Stimulated activated naive B cell treated with anti-CD40 and anti-IgM and Interleukin-4, amounts not matched to agents 10 μg/mL and 1 μg/mL and 100 μg/mL, for 72 hours (primary cell): ENCODE measurements at regions not wholly inside any gene's neighbourhood (a gene's known extent, or its start where the extent isn't known, plus 50 kb on each side); places are given as distances from the start of the nearest gene placed in this dataset.
A peak's percentile ranks its signal among the peaks of the same experiment; 100 is the strongest.

Source experiments
- ATAC-seq, 2 donors: fragments of 150-1000 bp; cut with Tn5 transposase; replicated peaks; 2 replicates each; pipeline ENCODE4 v1.10.0; 2021; ENCODE audit warnings: moderate library complexity in 1 of 2
- DNase-seq: peaks from one replicate; pipeline ENCODE4 v3.0.0; 2021
- H3K27ac Mint-ChIP-seq: one replicate; pipeline ENCODE4 v1.8.0; 2022; ENCODE audit warnings: mild to moderate bottlenecking, mixed read lengths
- H3K27me3 Mint-ChIP-seq, 2 donors: one replicate each; pipeline ENCODE4 v1.8.0; 2022; ENCODE audit warnings: mixed read lengths in 2 of 2
- H3K36me3 Mint-ChIP-seq, 2 donors: one replicate each; pipeline ENCODE4 v1.8.0; 2022; ENCODE audit warnings: mixed read lengths in 2 of 2, mild to moderate bottlenecking in 1 of 2
- H3K4me1 Mint-ChIP-seq, 2 donors: one replicate each; pipeline ENCODE4 v1.8.0; 2022; ENCODE audit warnings: mixed read lengths in 2 of 2, mild to moderate bottlenecking in 1 of 2
- H3K4me3 Mint-ChIP-seq, 2 donors: one replicate each; pipeline ENCODE4 v1.8.0; 2022; ENCODE audit warnings: mild to moderate bottlenecking in 2 of 2, mixed read lengths in 2 of 2, moderate library complexity in 1 of 2
- H3K9me3 Mint-ChIP-seq, 2 donors: one replicate each; pipeline ENCODE4 v1.8.0; 2022; ENCODE audit warnings: mixed read lengths in 2 of 2, mild to moderate bottlenecking in 1 of 2

GRCh38 chr10:92766451-92766850, 76.7 kb downstream of the HHEX start:
- Mint-ChIP-seq H3K9me3 (peaks cover 11 to 13% of the 10 kb centered on the region in 2 donors), H3K27ac (no peak overlapping the region), H3K27me3 (no peaks in the 10 kb centered on the region), H3K4me1 (peaks cover 3 to 15% of the 10 kb centered on the region in 2 donors), H3K4me3 (no peak overlapping the region), H3K36me3 (peaks cover 6 to 12% of the 10 kb centered on the region in 2 donors)
- ATAC-seq (no peak), DNase-seq (no peak)

GRCh38 chr10:92768104-92768503, 78.3 kb downstream of the HHEX start:
- no peak for ATAC-seq
- Mint-ChIP-seq H3K27me3 (no peaks in the 10 kb centered on the region), H3K36me3 (peaks cover 6 to 12% of the 10 kb centered on the region in 2 donors), H3K9me3 (peaks cover 11 to 13% of the 10 kb centered on the region in 2 donors), H3K4me1 (peaks cover 2 to 8% of the 10 kb centered on the region in 2 donors), H3K4me3 (no peak overlapping the region), H3K27ac (peak overlapping the region; percentile 33)
- DNase-seq = no peak

- Mint-ChIP-seq H3K27me3 (no peaks in the 10 kb centered on the region), H3K36me3 (peaks cover 0 to 5% of the 10 kb centered on the region in 2 donors), H3K9me3 (peaks cover 4 to 7% of the 10 kb centered on the region in 2 donors), H3K27ac (no peak overlapping the region), H3K4me3 (no peak overlapping the region), H3K4me1 (peaks cover 6 to 8% of the 10 kb centered on the region in 2 donors)
- no peak for ATAC-seq
- DNase-seq = no peak
Measured at GRCh38 chr10:92773776-92774175, 74.5 kb upstream of the EXOC6 start.

- DNase-seq = no peak
Measured at GRCh38 chr10:92778091-92778490, 70.2 kb upstream of the EXOC6 start.

GRCh38 chr10:92785118-92785517, 63.2 kb upstream of the EXOC6 start:
- H3K27ac Mint-ChIP-seq = no peak overlapping the region
- no peaks in the 10 kb centered on the region for H3K36me3 Mint-ChIP-seq
- H3K4me3 Mint-ChIP-seq = no peak overlapping the region
- peaks cover 18 to 35% of the 10 kb centered on the region in 2 donors for H3K4me1 Mint-ChIP-seq
- no peak for ATAC-seq
- no peak for DNase-seq
- H3K27me3 Mint-ChIP-seq = peaks cover 0 to 6% of the 10 kb centered on the region in 2 donors
- no peaks in the 10 kb centered on the region for H3K9me3 Mint-ChIP-seq

More at GRCh38 chr10:92778091-92778490, 70.2 kb upstream of the EXOC6 start:
- Mint-ChIP-seq H3K27ac (no peak overlapping the region), H3K9me3 (peaks cover 0 to 3% of the 10 kb centered on the region in 2 donors), H3K27me3 (peaks cover 0 to 6% of the 10 kb centered on the region in 2 donors), H3K4me3 (no peak overlapping the region), H3K36me3 (no peaks in the 10 kb centered on the region), H3K4me1 (peaks cover 6 to 8% of the 10 kb centered on the region in 2 donors)
- ATAC-seq = no peak

GRCh38 chr10:92787557-92788152, 60.7 kb upstream of the EXOC6 start:
- Mint-ChIP-seq H3K9me3 (no peaks in the 10 kb centered on the region), H3K27me3 (no peaks in the 10 kb centered on the region), H3K4me3 (no peak overlapping the region), H3K4me1 (peaks cover 25 to 47% of the 10 kb centered on the region in 2 donors), H3K27ac (no peak overlapping the region), H3K36me3 (no peaks in the 10 kb centered on the region)
- ATAC-seq (no peak), DNase-seq (no peak)

GRCh38 chr10:92789067-92789466, 59.3 kb upstream of the EXOC6 start:
- ATAC-seq (peak; percentile 79 to 82), DNase-seq (peak; percentile 4)
- H3K27me3 Mint-ChIP-seq = no peaks in the 10 kb centered on the region
- no peak overlapping the region for H3K4me3 Mint-ChIP-seq
- H3K4me1 Mint-ChIP-seq = peaks cover 23 to 47% of the 10 kb centered on the region in 2 donors
- H3K27ac Mint-ChIP-seq = no peak overlapping the region
- H3K36me3 Mint-ChIP-seq = no peaks in the 10 kb centered on the region
- no peaks in the 10 kb centered on the region for H3K9me3 Mint-ChIP-seq

- ATAC-seq (peak; percentile 17 to 23), DNase-seq (no peak)
- H3K4me3 Mint-ChIP-seq = no peak overlapping the region
- H3K36me3 Mint-ChIP-seq = no peaks in the 10 kb centered on the region
- H3K9me3 Mint-ChIP-seq = no peaks in the 10 kb centered on the region
- peaks cover 22 to 47% of the 10 kb centered on the region in 2 donors for H3K4me1 Mint-ChIP-seq
- H3K27me3 Mint-ChIP-seq = no peaks in the 10 kb centered on the region
- peak overlapping the region; percentile 97 for H3K27ac Mint-ChIP-seq
Measured at GRCh38 chr10:92789786-92790185, 58.5 kb upstream of the EXOC6 start.

- Mint-ChIP-seq H3K4me3 (peak overlapping the region; percentile 69 to 71), H3K27me3 (no peaks in the 10 kb centered on the region), H3K27ac (peak overlapping the region; percentile 97), H3K4me1 (peaks cover 22 to 47% of the 10 kb centered on the region in 2 donors), H3K36me3 (no peaks in the 10 kb centered on the region), H3K9me3 (no peaks in the 10 kb centered on the region)
- peak; percentile 67 to 72 for ATAC-seq
- DNase-seq = no peak
Measured at GRCh38 chr10:92790440-92790839, 57.9 kb upstream of the EXOC6 start.

- no peak for DNase-seq
- no peaks in the 10 kb centered on the region for H3K27me3 Mint-ChIP-seq
Measured at GRCh38 chr10:92792661-92793060, 55.7 kb upstream of the EXOC6 start.

More at GRCh38 chr10:92792661-92793060, 55.7 kb upstream of the EXOC6 start:
- H3K9me3 Mint-ChIP-seq = peaks cover 0 to 4% of the 10 kb centered on the region in 2 donors
- H3K4me3 Mint-ChIP-seq = no peak overlapping the region
- H3K27ac Mint-ChIP-seq = no peak overlapping the region
- no peak for ATAC-seq
- H3K36me3 Mint-ChIP-seq = no peaks in the 10 kb centered on the region
- peaks cover 18 to 35% of the 10 kb centered on the region in 2 donors for H3K4me1 Mint-ChIP-seq
